Ecto neural progenitor cell (in vitro differentiated cells): ENCODE measurements at regions not wholly inside any gene's neighbourhood (a gene's known extent, or its start where the extent isn't known, plus 50 kb on each side); places are given as distances from the start of the nearest gene placed in this dataset.
A peak's percentile ranks its signal among the peaks of the same experiment; 100 is the strongest.
"Not testable (repeated sequence)": the region's sequence is repeated elsewhere in the genome, so short reads cannot be mapped to it uniquely, and the experiment has no call there.

Experiments used
- DNase-seq: peaks from one replicate; pipeline ENCODE4 v3.0.0-alpha.2; 2018; ENCODE audit warnings: low spot score

DNA sequence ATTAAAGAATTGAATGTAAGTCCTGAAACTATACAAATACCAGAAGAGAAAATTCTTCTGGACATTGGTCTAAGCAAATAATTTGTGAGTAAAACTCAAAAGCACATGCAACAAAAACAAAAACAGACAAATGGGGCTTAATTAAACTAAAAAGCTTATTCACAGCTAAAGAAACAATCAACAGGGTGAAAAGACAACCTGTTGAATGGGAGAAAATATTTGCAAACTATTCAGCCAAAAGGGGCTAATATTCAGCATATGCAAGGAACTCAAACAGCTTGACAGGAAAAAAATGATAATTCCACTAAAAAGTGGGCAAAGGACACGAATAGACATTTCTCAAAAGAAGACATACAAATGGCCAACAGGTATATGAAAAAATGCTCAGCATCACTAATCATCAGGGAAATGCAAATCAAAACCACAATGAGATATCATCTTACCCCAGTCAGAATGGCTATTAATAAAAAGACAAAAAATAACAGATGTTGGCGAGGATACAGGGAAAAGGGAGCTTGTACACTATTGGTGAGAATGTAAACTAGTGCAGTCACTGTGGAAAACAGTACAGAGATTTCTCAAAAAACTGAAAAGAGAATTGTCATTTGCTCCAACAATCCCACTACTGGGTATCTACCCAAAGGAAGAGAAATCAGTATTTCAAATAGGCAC, 177.5 kb upstream of the RTL1 start:
- no peak for DNase-seq

DNA sequence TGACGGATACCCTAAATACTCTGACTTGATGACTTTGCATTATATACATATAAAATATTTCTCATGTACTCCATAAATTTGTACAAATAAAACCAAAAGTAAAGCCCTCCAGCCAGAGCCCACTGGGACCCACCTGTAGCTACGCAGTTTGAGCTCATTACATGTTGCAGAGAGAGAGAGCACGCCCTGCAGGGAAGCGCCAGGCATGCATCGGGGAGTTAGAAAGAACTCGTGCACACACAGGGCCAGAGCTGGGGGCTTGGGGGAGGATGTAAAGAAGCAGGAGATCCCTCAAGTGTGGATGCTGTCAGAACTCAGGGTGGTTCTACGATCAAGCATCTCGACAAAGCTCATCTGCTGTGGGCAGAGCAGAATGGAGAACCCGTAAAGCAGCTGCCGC, 178.5 kb upstream of the RTL1 start:
- DNase-seq, result peak; percentile 41

DNA sequence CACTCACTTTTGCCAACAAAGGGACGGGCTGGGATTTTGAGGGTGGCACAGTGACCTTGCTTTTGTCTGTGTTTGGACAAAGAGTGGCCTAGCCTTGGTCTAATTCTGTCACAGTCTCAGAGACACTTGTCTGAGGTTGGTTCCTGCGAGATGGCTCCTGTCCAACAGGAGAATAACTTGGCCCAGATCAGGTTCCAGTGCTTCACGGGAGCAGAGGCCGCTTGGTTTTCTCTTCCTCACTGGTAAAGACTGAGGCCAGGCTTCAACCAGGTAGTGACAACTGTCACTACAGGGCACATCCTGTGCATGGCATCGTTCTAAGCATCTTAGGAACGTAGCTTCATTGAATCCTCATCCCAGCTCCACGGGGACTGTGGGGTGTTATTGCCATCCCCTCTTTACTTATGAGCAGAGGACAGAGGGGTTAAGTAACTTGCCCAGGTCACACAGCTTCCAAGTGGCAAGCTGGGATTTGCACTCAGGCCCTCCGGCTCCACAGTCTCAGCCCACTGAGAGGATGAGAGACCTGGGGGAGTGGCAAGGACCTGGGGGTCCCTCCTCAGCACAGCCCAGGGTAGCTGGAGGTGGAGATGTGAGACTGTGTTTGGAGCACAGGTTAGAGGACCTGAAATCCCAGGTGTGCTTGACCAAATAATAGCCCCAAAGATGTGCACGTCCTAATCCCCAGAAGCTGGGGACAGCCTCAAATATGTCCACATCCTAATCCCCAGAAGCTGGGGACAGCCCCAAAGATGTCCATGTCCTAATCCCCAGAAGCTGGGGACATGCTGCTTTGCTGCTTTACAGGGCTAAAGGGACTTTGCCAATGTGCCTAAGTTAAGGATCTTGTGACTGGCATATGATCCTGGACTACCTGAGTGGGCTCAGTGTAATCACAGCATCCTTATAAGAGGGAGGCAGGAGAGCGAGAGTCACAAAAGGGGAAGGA, 179.2 kb upstream of the RTL1 start:
- no peak for DNase-seq

DNA sequence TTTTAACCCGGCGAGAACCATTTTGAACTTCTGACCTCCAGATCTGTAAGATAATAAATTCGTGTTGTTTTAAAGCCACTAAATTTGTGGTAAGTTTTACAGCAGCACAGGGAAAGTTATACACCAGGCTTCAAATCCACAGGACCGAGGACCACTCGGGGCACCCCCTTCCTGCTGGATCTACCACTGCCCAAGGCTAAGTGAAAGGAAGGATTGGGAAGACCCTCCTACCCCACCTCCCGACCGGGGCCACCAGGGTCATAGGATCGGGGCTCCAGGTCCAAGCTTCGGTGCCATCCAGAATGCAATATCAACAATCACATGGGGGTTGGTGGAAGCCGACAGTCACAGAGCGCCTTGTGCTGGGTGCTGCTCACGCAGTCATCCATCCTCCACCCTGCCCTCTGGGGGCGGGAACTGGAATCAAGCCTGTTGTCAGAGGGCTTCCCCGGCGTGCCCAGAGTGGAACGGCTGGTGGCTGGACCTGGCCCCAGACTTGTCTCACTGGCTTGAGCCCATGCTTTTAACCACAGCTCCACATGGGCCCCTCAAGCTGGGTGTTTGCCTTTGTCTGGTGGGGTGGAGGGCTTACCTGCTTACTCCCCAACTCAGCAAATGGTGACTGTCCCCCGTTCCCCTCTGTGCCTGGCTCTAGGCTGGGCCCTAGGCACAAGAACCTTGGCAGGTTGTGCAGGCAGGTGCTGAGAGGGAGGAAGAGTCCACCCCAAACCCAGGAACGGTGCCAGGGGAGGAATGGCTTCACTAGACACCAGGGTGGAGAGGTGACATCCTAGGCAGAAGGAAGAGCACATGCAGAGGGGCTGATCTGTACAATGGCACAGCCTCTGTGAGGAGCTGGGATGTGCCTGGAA, 180.3 kb upstream of the RTL1 start:
- peak; percentile 59 for DNase-seq

DNA sequence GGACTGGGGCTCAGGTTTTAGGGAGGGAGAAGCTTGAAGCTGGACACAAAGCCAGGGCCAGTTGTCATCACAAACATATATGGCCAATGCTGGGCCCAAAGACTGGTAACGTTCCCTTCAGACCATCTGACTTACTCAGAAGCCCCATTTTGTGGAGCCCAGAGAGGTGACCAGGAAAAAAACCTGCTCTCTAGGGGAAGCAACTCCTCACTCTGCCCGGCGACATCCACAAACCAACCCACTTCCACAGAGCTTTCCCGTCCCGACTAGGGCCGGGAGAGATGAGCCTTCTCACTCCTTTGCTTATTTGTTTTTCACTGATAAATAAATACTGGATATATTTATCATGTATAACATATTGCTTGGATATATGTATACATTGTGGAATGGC, 180.9 kb upstream of the RTL1 start:
- DNase-seq, result no peak

DNA sequence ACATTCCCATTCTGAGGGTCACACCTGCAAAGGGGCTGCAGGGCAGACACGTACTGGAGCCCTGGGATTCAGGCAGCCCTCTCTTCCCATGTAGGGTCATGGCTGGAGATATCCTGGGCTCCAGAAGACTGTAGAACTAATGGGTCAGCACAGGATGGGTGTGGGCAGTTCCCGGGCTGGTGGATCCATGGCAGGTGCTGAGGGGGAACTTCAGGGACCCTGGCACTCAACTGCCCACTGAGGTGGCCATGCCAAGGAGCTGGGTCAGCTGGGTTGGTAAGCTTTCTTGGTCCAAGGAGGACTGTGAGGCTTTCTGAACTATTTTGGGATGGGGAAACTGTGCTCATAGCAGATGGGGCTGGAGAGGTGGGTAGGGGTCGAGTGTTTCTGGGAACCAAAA, 183.4 kb upstream of the RTL1 start:
- DNase-seq, result no peak

DNA sequence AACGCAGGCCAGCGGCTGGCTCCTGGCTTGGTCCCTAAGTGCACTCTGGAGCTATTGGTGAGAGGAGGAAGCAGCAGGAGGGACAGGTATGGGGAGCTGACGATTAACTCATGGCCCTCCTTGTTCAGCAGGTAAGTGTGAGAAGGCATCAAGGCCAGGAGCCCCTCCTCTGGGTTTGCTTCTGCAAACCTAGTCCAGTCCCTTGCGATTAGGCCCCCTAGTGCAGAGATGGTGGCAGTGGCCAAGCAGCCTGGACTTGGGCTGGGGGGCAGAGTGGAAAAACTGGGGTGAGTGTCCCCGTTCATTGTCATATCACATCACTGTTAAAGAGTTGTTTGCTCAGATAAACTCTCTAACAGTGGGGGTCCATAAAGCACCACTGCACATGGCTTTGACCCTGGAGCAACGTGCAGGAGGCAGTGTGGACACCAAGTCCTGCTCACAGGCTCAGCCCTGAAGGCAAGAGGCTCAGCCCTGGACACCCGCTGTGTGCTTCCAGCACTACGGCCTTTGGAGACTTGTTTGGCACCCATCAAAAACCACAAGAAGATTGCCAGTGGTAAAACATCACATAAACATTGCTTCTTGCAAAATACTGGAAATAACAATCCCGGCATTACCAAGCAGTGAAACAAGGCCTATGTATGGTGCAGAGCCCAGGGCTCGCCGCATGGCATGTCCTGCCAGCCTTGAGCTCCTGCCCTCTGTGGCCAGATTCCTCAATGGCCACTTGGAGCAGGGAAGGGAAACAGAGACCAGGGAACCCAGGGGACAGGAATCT, 184.3 kb upstream of the RTL1 start:
- no peak for DNase-seq

DNA sequence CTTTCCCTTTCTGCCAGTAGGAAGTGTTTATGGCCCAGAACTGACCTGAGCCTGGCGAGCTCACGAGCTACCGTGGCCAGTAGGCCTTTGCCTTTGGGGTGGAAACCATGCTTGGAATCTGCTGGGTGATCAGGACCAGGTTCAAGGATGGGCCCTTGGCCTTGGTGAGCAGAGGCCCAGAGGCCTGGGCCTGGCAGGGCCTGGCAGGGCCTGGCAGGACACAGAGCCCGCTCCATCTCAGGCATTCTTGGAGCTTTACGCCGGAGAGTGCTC, 184.8 kb upstream of the RTL1 start:
- DNase-seq, result no peak

DNA sequence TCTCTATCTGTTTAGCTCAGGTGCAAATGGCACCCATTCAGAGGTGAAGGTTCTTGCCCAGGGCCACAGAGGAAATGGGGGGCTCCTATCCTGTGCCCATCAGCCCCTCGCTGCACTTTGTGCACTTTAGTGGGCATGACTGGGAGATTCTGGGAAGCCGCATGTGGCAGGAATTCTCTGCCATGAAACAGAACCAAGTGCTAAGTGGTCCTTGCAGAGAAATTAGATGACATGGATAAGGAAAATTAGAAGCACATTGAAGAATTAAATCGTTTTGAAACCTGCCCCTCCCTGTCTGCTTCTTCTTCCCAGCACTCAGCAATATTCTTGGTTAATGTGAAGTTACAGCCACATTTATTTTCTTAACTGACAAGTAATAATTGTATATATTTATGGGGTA, 185.2 kb upstream of the RTL1 start:
- no peak for DNase-seq

DNA sequence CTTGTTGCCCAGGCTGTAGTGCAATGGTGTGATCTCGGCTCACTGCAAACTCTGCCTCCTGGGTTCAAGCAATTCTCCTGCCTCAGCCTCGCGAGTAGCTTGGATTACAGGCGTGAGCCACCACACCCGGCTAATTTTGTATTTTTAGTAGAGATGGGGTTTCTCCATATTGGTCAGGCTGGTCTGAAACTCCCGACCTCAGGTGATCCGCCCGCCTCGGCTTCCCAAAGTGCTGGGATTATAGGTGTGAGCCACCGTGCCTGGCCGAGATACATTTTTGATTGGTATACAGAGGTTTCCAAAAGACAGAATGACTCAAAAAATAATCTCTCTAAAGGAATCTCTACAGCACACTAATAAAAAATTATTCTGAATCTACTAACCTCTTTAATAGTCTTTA, 187.0 kb upstream of the RTL1 start:
- not testable (repeated sequence) for DNase-seq

DNA sequence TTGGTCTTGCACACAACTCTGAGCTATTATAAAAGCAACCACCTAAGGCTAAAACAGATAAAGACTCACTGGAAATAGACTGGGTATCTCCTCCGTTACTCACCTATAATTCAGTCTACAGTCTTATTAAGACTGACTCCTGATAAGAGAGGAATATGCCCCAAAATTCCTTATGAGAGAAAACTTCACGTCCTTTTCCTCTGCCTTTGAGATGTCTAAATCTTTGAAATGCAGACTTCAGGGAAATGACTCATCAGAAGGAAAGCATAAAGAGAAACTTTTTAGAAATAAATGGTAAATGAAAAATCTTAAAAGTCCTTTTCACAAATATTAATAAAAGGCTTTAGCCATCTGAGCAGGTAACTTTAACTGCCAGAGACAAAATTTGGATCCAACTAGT, 187.5 kb upstream of the RTL1 start:
- DNase-seq, result no peak

DNA sequence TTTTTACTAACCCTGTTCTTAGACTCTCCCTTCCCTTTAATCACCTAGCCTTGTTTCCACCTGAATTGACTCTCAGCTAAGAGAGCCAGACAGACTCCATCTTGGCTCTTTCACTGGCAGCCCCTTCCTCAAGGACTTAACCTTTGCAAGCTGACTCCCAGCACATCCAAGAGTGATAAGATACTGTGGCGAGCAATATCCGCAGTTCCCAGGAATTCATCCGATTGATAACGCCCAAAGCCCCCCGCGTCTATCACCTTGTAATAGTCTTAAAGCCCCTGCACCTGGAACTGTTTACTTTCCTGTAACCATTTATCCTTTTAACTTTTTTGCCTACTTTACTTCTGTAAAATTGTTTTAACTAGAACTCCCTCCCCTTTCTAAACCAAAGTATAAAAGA, 191.4 kb upstream of the RTL1 start:
- DNase-seq, result not testable (repeated sequence)

DNA sequence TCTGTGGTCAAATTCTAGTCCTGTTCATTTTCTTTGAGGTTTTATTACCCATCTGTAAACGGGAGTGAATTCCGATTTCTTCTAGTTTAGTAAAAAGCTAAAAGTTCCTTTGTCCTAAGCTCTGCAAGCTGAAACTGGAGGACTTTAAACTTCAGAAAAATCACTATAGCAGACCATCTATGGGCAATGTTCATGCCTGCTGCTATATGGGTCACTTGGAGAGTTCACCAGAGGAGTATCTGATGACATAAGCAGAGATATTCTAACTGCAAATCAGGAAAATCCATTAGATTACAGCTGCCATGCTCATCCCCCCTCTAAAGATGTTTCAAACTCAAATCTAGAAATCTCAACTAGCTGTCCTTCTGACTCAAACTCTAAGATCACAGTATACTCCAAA, 193.0 kb upstream of the RTL1 start:
- no peak for DNase-seq

DNA sequence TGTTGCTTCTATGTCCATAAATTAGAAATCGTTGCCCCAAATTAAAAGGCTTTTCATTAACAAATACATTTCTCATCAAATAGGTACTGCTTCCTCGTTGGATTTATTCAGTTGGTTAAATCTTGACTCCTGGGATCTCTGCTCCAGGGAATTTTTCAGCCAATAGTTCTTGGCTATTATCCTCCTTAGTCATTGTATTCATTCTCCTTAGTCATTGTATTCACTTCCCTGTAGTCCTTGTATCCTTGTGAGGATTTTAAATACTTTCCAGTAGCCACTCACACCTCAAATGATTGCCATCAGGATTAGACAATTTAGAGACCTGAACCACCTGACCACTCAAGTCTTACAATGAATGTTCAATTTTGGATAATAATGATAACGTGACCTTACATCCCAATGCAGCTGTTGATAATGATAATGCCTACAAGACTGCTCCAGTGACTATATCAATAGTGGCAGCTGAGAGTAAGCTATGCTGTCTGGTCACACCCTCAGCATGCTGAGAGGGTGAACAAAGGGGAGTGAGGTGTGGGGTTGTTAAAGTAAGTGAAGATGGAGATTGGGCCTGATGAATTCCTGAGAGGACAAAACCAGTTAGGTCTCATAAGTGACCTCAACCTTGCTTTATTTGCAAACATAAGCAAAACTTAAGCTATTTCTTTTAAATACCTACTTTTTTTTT, 193.7 kb upstream of the RTL1 start:
- DNase-seq, result no peak

DNA sequence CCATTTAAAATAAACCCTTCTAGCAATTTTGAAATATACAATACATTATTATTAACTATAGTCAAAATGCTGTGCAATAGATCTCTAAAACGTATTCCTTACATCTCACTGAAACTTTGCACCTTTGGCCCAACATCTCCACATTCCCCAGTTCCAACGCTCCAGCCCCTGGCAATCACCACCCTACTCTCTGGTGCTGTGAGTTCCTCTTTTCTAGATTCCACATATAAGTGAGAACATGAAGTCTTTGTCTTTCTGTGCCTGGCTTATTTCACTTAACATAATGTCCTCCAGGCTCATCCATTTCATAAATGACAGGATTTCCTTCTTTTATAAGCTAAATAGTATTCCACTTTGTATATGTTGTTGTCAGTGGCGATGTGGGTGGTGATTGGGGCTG, 194.7 kb upstream of the RTL1 start:
- no peak for DNase-seq

DNA sequence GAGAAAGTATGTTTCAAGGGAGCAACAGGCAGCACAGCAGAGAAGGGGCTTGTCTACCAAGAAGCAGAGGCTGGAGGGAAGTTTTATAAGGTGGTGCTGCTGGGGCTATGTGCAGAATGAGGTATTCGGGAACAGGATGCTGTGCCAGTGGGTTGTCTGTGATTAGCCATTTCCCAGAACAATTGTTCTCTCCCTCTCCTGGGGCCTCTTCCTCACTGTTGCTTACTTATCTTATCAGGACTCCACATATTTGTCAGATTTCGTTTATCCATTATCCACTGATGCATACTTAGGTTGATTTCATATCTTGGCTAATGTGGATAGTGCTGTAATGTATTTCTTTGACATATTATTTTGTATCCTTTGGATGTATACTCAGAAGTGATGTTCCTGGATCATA, 195.1 kb upstream of the RTL1 start:
- no peak for DNase-seq

DNA sequence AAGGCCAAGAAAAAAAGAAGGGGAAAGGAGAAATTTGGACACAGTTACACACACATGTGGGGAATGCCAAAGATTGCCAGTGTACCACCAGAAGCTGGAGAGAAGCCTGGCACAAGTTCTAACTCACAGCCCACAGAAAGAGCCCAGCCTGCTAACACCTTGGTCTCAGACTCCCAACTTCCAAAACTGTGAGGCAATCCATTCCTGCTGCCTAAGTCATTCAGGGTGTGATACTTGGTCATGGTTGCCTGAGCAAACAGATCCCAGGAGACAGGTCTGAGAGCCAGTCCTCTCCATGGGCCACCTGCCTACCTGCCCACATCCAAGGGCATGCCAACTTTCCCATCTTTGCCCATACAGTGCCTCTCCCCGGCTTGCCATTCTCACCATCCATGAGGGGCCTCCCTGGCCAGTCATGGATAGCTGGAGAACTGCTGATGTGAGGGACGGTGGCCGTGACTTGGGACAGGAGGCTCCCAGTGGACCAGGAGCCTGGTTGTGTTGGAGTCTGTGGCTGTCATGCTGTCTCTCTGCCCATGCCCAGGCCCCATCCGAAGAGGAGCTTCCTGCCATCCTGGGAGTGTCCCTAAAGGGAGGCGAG, 198.0 kb upstream of the RTL1 start:
- DNase-seq, result no peak

DNA sequence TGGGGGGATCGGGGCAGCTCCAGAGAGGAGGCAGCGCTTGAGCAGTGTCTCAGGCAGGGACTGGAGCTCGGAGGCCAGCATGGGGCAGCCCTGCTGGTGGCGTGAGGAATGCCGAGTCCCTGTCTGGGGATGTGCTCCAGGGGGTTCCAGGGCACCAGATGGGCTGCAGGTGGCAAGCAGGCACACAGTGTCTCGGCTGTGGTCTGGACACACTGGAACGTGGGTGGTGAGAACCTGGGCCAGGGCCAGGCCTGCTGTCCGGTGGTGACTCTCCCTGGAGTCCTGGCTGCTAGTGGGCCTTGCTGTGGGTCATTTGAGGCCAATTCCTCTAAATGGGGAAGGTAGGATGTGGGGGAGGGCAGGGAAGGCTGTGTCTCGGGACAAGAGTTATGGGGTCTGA, 199.4 kb upstream of the RTL1 start:
- DNase-seq, result peak; percentile 42

DNA sequence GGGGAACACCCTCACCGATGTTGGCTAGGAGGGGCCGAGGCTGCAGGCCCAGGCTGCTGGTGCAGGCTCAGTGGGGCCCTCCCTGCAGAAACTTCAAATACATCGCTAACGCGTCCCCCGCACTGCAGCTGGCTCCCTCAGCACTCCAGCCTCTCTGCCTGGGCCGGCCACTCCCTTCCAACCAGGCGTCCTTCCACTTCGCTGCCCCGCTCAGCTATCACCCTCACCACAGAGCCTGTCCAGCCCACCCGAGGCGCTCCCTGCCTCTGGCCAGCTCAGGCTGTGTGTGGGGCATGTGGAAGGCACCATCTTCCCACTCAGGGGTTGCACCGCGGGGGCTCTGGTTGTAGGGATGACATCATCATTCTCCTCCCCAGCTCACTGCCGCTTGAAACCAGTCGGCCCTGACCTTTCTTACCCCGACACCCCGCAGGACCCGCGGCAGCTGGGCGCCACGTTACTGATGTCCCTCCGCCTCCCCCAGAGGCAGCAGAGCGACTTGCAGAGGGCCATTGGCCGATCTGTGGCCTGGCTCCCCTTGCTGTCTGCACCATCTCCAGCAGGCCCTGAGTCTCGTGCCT, 199.9 kb upstream of the RTL1 start:
- peak; percentile 46 for DNase-seq

DNA sequence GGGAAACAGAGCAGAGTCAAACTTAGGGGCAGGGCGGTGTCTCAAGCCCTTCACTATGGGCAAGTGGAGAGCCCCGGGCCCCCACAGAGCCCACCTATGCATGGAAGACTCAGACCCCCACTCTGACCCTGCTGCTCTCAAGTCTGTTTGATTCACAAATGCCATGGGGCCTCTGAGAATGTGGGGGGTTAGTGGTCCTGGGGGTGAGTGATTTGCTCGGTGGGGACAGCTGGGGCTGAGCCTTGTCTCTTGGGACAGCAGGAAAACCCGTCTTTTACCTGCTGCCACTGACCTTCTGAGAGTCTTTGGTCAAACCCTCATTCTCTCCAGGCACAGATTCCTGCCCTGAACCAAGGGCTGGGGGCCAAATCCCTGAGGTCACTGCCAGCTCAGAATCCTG, 201.0 kb upstream of the RTL1 start:
- no peak for DNase-seq

DNA sequence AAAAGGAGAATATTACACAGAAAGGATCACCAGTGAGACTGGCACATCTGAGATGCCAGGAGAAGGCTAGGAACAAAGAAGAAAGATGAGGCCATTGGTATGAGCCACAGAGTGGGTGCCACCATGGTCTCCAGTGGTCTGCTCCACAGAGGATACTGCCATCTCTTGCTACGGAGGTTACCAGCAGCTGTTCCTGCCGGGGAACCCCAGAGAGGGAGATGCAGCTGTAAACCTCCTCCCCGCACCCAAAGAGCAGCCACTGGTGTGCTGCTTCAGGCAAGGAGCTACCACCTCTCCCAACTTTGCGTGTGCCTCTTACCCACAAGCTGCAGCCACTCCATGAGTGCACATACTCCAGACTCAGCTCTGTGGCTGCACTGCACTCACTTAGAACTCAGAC, 201.5 kb upstream of the RTL1 start:
- DNase-seq, result no peak
